Type B pancreatic cell (in vitro differentiated cells): ENCODE measurements at regions not wholly inside any gene's neighbourhood (a gene's known extent, or its start where the extent isn't known, plus 50 kb on each side); places are given as distances from the start of the nearest gene placed in this dataset.
"Not testable (repeated sequence)": the region's sequence is repeated elsewhere in the genome, so short reads cannot be mapped to it uniquely, and the experiment has no call there.

Experiments used
- DNase-seq: peaks from one replicate; pipeline ENCODE4 v3.0.0; 2021; ENCODE audit warnings: mixed read lengths; ENCODE audit not compliant: unreplicated experiment; ENCODE audit errors: extremely low spot score
- H3K27ac Mint-ChIP-seq: 2 replicates; pipeline ENCODE4 v1.8.0; 2021; ENCODE audit warnings: mild to moderate bottlenecking, mixed read lengths
- H3K27me3 Mint-ChIP-seq: 2 replicates; pipeline ENCODE4 v1.8.0; 2021; ENCODE audit warnings: mixed read lengths
- H3K36me3 Mint-ChIP-seq: 2 replicates; pipeline ENCODE4 v1.8.0; 2021; ENCODE audit warnings: mixed read lengths
- H3K4me1 Mint-ChIP-seq: one replicate; pipeline ENCODE4 v1.8.0; 2021; ENCODE audit warnings: mixed read lengths; ENCODE audit not compliant: unreplicated experiment
- H3K4me3 Mint-ChIP-seq: 2 replicates; pipeline ENCODE4 v1.8.0; 2021; ENCODE audit warnings: mild to moderate bottlenecking, mixed read lengths
- H3K9me3 Mint-ChIP-seq: 2 replicates; pipeline ENCODE4 v1.8.0; 2021; ENCODE audit warnings: mixed read lengths
- TF ChIP-seq, protein P1 (sequence below): fragments of 200-600 bp; sonication (generic); conservative IDR thresholded peaks from 2 replicates; pipeline ENCODE4 v1.5.0; 2021; ENCODE audit warnings: antibody characterized with exemption, mild to moderate bottlenecking

DNA sequence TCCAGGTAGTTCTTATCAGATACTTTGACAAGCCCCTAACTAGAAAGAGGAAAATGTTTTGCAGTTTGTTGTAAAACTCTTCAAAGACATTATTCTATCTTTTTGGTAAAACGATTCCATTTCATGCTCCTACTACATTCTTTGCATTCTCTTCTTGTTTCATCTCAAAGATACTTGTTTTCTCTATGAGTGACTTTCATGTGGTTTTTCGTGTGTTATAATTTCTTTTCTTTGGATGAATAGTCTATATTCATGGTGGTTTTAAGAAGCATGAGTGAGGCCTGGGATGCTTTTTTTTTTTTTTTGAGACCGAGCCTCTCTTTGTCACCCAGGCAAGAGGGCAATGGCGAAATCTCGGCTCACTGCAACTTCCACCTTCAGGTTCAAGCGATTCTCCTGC, 292.5 kb upstream of the LYZL1 start:
- peaks cover 16% of the 10 kb centered on the region for H3K9me3 Mint-ChIP-seq
- TF ChIP-seq, protein P1, sequence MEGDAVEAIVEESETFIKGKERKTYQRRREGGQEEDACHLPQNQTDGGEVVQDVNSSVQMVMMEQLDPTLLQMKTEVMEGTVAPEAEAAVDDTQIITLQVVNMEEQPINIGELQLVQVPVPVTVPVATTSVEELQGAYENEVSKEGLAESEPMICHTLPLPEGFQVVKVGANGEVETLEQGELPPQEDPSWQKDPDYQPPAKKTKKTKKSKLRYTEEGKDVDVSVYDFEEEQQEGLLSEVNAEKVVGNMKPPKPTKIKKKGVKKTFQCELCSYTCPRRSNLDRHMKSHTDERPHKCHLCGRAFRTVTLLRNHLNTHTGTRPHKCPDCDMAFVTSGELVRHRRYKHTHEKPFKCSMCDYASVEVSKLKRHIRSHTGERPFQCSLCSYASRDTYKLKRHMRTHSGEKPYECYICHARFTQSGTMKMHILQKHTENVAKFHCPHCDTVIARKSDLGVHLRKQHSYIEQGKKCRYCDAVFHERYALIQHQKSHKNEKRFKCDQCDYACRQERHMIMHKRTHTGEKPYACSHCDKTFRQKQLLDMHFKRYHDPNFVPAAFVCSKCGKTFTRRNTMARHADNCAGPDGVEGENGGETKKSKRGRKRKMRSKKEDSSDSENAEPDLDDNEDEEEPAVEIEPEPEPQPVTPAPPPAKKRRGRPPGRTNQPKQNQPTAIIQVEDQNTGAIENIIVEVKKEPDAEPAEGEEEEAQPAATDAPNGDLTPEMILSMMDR, result no peak
- no peaks in the 10 kb centered on the region for H3K27me3 Mint-ChIP-seq
- H3K4me3 Mint-ChIP-seq, result no peak overlapping the region
- H3K36me3 Mint-ChIP-seq, result peaks cover 4% of the 10 kb centered on the region
- DNase-seq, result no peak
- H3K27ac Mint-ChIP-seq, result no peak overlapping the region
- H3K4me1 Mint-ChIP-seq, result peaks cover 22% of the 10 kb centered on the region

DNA sequence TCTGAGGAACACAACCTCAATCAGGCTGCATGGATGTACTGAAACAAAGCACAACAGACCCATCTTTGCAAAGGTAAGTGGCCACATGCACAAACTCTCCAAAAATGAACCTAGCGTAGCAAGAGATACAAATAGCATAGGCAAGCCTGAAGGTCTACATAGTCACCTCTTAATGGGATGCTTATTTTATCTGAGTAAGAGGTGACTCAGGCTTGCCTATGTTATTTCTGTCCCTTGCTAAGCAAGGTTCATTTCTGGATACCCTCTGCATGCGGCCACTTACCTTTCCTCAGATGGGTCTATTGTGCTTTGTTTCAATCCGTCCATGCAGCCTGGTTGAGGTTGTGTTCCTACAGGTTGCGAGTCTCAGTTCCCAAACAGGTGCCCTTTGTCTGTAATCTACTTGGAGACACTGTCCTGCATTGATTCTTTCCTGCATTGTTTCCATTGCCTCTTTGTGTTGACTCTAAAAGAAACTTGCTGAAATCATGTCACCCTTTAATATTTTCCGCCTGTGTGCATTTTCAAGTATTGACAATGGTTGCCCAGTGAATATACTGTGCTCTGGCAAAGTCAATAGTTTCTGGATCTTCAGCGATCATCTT, 291.8 kb upstream of the LYZL1 start:
- no peak overlapping the region for H3K4me3 Mint-ChIP-seq
- H3K4me1 Mint-ChIP-seq, result peaks cover 17% of the 10 kb centered on the region
- TF ChIP-seq, protein P1, result no peak
- no peaks in the 10 kb centered on the region for H3K27me3 Mint-ChIP-seq
- DNase-seq, result no peak
- H3K27ac Mint-ChIP-seq, result no peak overlapping the region
- peaks cover 16% of the 10 kb centered on the region for H3K9me3 Mint-ChIP-seq
- peaks cover 4% of the 10 kb centered on the region for H3K36me3 Mint-ChIP-seq

DNA sequence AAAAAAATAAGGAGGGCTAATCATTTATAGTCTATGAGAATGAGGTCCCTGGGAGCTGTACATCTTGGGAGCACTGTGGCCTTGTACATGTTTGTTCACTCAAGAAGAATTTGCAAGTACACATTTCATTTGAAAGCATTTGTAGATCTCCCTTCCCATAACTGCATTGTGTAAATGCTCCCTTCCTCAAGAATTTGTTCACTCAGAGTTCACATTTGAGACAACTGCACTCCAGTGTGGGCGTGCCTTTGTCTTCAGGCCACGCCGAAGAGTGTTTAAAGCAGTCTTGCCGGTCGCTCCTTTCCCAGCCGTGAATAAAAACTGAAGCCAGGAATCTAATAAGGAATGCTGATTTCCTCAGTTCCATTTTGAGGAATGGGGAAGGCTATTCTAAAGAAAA, 291.1 kb upstream of the LYZL1 start:
- no peaks in the 10 kb centered on the region for H3K27me3 Mint-ChIP-seq
- peaks cover 17% of the 10 kb centered on the region for H3K4me1 Mint-ChIP-seq
- H3K27ac Mint-ChIP-seq, result peak overlapping the region; percentile 44
- peaks cover 16% of the 10 kb centered on the region for H3K9me3 Mint-ChIP-seq
- TF ChIP-seq, protein P1, result no peak
- H3K36me3 Mint-ChIP-seq, result peaks cover 4% of the 10 kb centered on the region
- DNase-seq, result no peak
- H3K4me3 Mint-ChIP-seq, result no peak overlapping the region

DNA sequence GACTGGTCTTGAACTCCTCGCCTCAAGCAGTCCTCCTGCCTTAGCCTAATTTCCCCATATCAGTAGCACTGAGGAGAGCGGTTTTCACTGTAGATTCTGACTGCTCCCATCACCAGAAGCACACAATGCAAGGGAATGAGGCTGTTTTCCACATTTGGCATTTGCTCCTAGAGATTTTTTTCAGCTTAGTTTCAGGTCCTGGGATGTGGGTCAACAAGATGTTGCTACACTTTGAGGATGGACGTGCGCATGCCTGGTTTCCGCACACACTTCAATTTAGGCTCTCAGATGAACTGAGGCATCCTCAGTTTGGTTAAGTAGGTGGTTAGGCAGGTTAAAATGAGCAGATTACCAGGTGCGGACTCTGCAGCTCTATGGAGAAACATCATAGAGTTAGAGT, 287.1 kb upstream of the LYZL1 start:
- peak overlapping the region; percentile 51 for H3K27ac Mint-ChIP-seq
- H3K9me3 Mint-ChIP-seq, result peaks cover 13% of the 10 kb centered on the region
- peaks cover 17% of the 10 kb centered on the region for H3K4me1 Mint-ChIP-seq
- H3K27me3 Mint-ChIP-seq, result no peaks in the 10 kb centered on the region
- TF ChIP-seq, protein P1, result no peak
- H3K4me3 Mint-ChIP-seq, result no peak overlapping the region
- no peak for DNase-seq
- H3K36me3 Mint-ChIP-seq, result peaks cover 4% of the 10 kb centered on the region

DNA sequence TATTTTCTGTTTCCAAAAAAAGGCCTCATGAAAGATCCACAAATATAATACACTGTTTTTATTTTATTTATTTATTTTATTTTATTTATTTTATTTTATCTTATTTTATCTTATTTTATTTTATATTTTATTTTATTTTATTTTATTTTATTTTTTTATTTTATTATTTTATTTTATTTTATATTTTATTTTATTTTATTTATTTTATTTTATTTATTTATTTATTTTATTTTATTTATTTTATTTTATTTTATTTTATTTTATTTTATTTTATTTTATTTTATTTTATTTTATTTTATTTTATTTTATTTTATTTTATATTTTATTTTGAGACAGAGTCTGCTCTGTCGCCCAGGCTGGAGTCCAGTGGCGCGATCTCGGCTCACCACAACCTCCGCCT, 285.9 kb upstream of the LYZL1 start:
- not testable (repeated sequence) for H3K27me3 Mint-ChIP-seq, DNase-seq, H3K36me3 Mint-ChIP-seq, H3K27ac Mint-ChIP-seq, H3K4me3 Mint-ChIP-seq
- Mint-ChIP-seq H3K4me1 (peaks cover 14% of the 10 kb centered on the region), H3K9me3 (peaks cover 14% of the 10 kb centered on the region)

DNA sequence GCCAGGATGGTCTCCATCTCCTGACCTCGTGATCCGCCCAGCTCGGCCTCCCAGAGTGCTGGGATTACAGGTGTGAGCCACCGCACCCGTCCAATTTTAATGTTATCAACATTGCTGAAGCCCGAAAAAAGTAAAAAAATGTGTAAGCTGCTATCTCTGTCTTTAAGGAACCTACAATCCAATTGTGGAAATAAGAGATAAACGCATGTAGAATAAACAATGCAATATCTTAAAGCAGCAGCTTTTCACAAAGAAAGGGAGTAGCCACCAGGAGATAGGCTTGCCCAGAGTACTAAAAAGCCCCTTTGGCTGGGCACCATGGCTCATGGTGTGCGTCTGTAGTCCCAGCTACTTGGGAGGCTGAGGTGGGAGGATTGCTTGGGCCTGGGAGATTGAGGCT, 282.9 kb upstream of the LYZL1 start:
- Mint-ChIP-seq H3K4me3 (no peak overlapping the region), H3K9me3 (peaks cover 15% of the 10 kb centered on the region), H3K27me3 (no peaks in the 10 kb centered on the region), H3K27ac (no peak overlapping the region), H3K4me1 (peaks cover 16% of the 10 kb centered on the region), H3K36me3 (no peaks in the 10 kb centered on the region)
- no peak for DNase-seq
- TF ChIP-seq, protein P1, result no peak
